ENCODE measurements at regions not wholly inside any gene's neighbourhood (a gene's known extent, or its start where the extent isn't known, plus 50 kb on each side); places are given as distances from the start of the nearest gene placed in this dataset.

DNA sequence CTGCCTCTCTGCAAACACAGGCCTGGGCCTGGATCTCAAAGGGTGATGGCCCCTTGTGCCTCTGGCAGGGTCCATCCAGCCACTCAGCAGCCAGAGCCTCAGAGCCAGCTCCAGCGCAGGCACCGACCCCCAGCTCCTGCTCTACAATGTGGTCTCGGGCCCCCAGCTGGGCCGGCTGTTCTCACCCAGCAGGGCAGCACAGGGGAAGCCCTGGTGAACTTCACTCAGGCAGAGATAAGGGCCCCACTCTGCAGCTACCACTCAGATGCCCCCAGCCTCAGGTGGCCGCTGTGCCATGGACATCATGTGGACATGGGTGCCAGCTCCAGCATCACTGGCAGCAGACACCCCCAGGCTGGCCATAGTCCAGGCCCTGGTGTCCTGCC, 173.1 kb downstream of the TBC1D2B start:
- no peak for TF ChIP-seq CTCF (IDR thresholded peaks at IDR 0.05)
- TF ChIP-seq EZH2 (IDR thresholded peaks at IDR 0.05; ENCODE audit: borderline replicate concordance, insufficient read depth, low read depth, low read length, poor library complexity, severe bottlenecking), result no peak

Data from B cell (primary cell).